ENCODE measurements at regions not wholly inside any gene's neighbourhood (a gene's known extent, or its start where the extent isn't known, plus 50 kb on each side); places are given as distances from the start of the nearest gene placed in this dataset.

- Histone ChIP-seq H2BK12ac (ENCODE audit: low read depth, low read length) (no peak overlapping the region), H3K79me1 (ENCODE audit: low read depth, low read length) (no peaks in the 10 kb centered on the region), H4K91ac (replicated peaks; ENCODE audit: insufficient read length, low read length) (no peak overlapping the region), H3K4ac (replicated peaks; ENCODE audit: insufficient read length, low read depth, low read length) (no peak overlapping the region), H3K4me1 (replicated peaks in 1 of 4; ENCODE audit: control insufficient read depth in 3 of 4, insufficient read depth in 4 of 4, low read length in 3 of 4) (no peaks in the 10 kb centered on the region), H3K4me3 (ENCODE audit: extremely low read depth in 1 of 4, insufficient read depth in 2 of 4, low read depth in 3 of 4, low read length in 4 of 4) (no peak overlapping the region), H3K23ac (ENCODE audit: insufficient read length) (no peak overlapping the region), H4K5ac (ENCODE audit: insufficient read length, low read depth, low read length) (no peak overlapping the region), H2AFZ (ENCODE audit: low read length) (no peak overlapping the region), H4K8ac (ENCODE audit: extremely low read depth, insufficient read depth, low read length) (no peak overlapping the region), H2BK5ac (ENCODE audit: low read depth, low read length) (no peak overlapping the region), H3K23me2 (ENCODE audit: low read depth, low read length) (no peaks in the 10 kb centered on the region), H3K36me3 (ENCODE audit: control insufficient read depth in 2 of 4, insufficient read depth in 4 of 4, low read length in 3 of 4) (no peaks in the 10 kb centered on the region), H4K20me1 (replicated peaks in 1 of 2; ENCODE audit: control insufficient read depth in 1 of 2, insufficient read depth in 2 of 2, low read length in 2 of 2) (no peaks in the 10 kb centered on the region), H3K9me3 (ENCODE audit: insufficient read depth in 2 of 2, low read depth in 1 of 2, low read length in 1 of 2) (peaks cover 0 to 5% of the 10 kb centered on the region in 2 experiments; a peak in 1 of 4 replicates), H3K9ac (replicated peaks in 1 of 4; ENCODE audit: extremely low read depth in 1 of 4, low read depth in 3 of 4, low read length in 3 of 4) (no peak overlapping the region), H3K14ac (ENCODE audit: insufficient read length) (no peak overlapping the region), H2BK20ac (ENCODE audit: low read length) (no peak overlapping the region), H3K27me3 (replicated peaks in 1 of 4; ENCODE audit: control insufficient read depth in 3 of 4, extremely low read depth in 1 of 4, insufficient read depth in 3 of 4, low read length in 3 of 4) (no peaks in the 10 kb centered on the region), H3K4me2 (ENCODE audit: insufficient read depth in 1 of 2, low read depth in 2 of 2, low read length in 2 of 2) (no peak overlapping the region), H3K27ac (ENCODE audit: low read depth, low read length) (no peak overlapping the region), H3K18ac (ENCODE audit: extremely low read depth, low read length) (no peak overlapping the region), H2BK15ac (ENCODE audit: low read length) (no peak overlapping the region), H2AK5ac (ENCODE audit: low read depth, low read length) (no peak overlapping the region), H3K79me2 (ENCODE audit: control insufficient read depth in 1 of 2, insufficient read depth in 2 of 2, low read length in 2 of 2) (no peaks in the 10 kb centered on the region), H2BK120ac (replicated peaks; ENCODE audit: low read depth, low read length) (no peak overlapping the region), H3K56ac (replicated peaks; ENCODE audit: insufficient read length, low read depth, low read length) (no peak overlapping the region)
- ChIA-PET POLR2A (ENCODE audit: partially characterized antibody) (no interaction called here), CTCF (ENCODE audit: partially characterized antibody) (no interaction called here)
- DNase-seq (ENCODE audit: low read depth in 1 of 2, low spot score in 2 of 2), result no peak
- 95% methylated on average over 6 of the region's 6 CpGs; no CpG with 5 or more reads in 1 of the 2 experiments for WGBS, 2 experiments (ENCODE audit: extremely low coverage in 1 of 2, insufficient coverage in 1 of 2, insufficient read length in 1 of 2, insufficient replicate concordance in 2 of 2, low coverage in 1 of 2, low lambda C conversion rate in 2 of 2, missing lambda C conversion rate in 1 of 2)
- no peak for FAIRE-seq
- no peak for TF ChIP-seq SRF (IDR thresholded peaks at IDR 0.05; ENCODE audit: low read depth, low read length)
- no peak for TF ChIP-seq USF2 (IDR thresholded peaks at IDR 0.05; ENCODE audit: low read length)
- TF ChIP-seq E2F6 (IDR thresholded peaks at IDR 0.05), result no peak
- TF ChIP-seq GABPA (IDR thresholded peaks at IDR 0.05; ENCODE audit: borderline replicate concordance, insufficient read depth, low read length), result no peak
- no peak for TF ChIP-seq RAD21 (IDR thresholded peaks at IDR 0.05 in 1 of 2, conservative IDR thresholded peaks at IDR 0.05 in 1 of 2; ENCODE audit: low read depth in 2 of 2, low read length in 2 of 2)
Measured at GRCh38 chr1:95754412-95754811, 520.4 kb downstream of the RWDD3 start.

Data from H1 (cell line).